HG03457 (cell line): ENCODE measurements at regions not wholly inside any gene's neighbourhood (a gene's known extent, or its start where the extent isn't known, plus 50 kb on each side); places are given as distances from the start of the nearest gene placed in this dataset.
"Not testable (repeated sequence)": the region's sequence is repeated elsewhere in the genome, so short reads cannot be mapped to it uniquely, and the experiment has no call there.

ENCODE experiments used
- ATAC-seq: cut with Tn5 transposase; IDR thresholded peaks from one replicate; pipeline ENCODE4 v1.9.1; 2021; ENCODE audit warnings: moderate number of reproducible peaks; ENCODE audit not compliant: unreplicated experiment

DNA sequence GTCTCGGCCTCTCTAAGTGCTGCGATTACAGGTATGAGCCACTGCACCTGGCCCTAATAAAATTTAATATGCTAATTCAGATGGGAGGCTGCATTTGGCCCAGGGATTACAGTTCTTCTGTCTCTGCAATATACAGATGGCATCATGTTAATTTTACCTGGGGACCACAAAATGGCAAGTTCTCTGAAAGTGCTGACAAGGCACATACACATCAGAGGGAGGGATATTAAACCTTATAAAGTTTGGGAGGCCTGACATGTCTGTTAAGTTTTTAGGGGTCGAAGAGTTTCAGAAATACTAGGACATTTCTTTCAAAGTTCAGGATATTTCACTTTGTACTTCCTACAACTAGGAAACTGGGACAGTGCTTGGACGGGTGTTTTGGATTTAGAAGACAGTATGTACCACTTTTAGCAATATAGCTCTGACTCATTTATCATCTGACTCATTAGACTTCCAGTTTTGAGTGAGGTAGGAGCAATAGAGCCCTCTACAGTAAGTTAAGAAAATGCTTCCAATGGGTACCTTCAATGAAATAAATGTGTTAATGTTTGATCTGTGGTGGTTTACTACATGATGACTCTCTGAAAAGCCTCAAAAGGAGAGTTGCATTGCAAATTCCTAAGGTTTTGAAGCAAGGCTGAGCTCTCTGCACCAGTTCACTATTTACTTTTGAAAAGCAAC, 981.0 kb upstream of the HS3ST1 start:
- no peak for ATAC-seq

DNA sequence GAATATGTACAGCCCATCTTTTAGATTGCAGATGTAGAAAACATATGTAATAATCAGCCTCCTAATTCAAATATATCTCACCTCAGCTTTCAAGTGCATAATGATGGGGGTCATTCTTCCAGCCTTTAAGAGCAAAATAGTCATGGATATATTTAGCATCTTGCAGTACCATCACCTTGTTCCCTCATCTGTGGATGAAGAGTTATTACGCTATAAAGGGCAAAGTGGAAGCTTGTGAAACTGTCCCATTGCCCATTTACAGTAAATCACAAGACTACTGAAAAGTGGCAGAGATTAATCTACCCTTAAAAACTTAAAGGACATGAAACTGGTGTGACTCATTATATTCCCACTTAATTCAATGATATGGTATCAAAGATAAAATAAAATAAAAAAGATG, 979.7 kb upstream of the HS3ST1 start:
- no peak for ATAC-seq

DNA sequence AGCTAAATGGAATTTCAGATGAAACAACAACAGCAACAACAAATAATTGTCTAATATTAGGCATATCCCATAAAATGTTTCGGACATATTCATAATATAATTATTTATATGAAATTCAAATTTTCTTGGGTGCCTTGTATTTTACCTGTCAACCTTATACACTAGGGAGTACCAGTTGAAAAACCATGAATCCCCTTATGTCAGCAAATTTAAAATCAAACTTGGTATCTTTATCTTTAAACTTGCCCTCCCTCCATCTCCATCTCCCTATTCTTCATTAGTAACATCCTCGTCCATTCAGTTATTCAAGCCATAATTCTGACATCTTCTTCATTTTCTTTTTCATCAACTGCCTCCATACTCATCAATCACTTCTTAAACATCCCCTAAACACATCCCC, 974.5 kb upstream of the HS3ST1 start:
- ATAC-seq, result no peak

DNA sequence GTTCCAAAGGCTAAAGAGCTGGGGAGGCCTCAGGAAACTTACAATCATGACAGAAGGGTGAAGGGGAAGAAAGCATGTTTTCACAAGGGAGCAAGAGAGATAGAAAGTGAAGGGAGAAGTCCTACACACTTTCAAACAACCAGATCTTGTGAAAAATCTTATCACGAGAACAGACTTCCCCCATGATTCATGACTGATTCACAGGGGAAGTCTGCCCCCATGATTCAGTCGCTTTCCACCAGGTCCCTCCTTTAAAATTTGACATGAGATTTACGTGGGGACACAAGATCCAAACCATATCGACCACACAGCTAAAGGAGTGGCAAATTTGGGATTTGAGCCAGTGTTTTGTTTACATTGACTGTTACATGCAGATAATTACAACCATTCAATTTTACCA, 971.1 kb upstream of the HS3ST1 start:
- no peak for ATAC-seq

DNA sequence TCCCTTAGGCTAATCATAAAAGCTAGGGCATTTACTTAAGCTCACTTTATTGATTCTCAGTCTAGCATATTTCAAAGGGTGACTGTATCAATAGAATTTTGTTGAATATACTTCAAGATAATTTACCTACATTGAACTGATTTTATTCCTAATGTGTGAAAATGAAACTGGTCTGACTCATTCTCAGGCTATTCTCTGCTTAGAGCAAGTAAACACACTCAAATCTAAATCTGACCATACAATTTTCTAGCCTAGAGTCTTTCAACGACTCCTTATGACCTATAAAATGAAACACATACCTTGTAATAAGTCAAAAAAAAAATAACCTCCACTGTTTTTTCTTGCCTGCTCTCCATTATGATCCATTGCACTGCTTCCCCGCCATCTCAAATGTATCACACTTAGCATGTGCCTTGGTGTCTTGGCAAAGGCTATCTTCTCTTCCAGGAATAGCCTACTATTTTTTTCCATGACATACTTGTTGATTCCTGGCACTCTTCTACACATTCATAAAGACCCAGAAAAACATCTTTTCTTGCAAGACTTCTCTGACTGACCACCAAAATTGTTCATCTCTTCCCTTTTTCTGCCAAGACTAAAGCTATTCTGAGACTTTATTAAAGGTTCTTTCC, 965.1 kb upstream of the HS3ST1 start:
- ATAC-seq, result no peak

DNA sequence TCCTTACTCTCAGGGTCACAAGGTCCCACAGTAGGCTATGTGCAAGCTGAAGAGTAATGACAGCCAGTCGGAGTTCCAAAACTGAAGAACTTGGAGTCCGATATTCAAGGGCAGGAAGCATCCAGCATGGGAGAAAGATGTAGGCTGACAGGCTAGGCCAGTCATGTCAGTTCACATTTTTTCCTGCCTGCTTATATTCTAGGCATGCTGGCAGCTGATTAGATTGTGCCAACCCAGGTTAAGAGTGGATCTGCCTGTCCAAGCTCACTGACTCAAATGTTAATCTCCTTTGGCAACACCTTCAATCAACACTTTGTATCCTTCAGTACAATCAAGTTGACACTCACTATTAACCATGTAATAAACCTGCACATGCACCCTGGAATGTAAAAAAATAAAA, 960.9 kb upstream of the HS3ST1 start:
- ATAC-seq, result no peak

DNA sequence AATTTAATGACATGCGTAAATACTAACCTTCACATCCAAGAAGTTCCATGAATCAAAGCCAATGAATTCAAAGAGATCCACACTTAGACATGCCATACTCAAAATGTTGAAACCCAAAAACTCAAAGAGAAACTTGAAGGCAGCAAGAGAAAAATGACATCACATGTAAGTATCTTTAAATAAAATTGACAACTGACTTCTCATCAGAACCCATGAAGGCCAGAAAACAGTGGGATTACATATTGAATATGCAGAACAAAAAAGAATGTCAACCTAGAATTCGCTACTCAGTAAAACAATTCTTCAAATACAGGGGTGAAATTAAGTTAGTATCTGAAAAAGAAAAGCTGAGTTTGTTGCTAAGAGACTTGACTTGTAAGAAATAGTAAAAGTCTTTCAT, 953.9 kb upstream of the HS3ST1 start:
- ATAC-seq, result no peak

DNA sequence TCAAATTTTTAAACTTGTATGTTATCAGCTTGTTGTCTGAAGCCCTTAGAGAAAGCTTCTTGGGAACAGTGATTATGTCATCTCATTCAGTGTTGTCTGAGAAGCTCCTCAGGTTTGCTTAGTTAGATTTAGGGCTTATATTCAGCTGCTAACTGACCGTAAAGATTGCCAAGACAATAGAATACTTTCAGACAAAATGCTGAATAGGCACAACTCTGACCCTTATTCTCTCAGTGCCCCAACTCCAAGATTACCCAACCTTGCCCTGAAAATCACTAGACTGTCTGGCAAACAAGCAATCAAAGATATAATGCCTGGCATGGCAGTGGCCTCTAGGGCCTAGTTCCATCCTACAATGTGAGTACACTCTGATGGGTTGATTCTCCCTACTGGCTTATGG, 950.5 kb upstream of the HS3ST1 start:
- ATAC-seq, result no peak

DNA sequence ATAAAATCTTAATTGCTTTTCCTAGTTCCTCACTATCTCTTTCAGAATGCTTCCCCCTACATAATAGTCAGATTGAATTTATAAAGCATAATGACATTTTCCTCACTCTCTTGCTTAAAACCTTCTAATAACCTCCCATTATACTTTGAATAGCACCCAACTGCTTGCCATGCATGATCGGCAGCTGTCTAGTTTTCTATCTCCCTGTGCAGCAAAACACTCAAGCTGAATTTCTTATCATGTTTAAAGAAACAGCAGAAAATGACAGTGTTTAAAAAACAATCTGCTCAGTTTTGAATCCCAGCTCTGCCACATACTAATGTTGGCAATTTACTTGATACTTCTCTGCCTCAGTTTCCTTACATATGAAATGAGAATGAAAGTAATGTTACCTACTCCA, 947.1 kb upstream of the HS3ST1 start:
- no peak for ATAC-seq

DNA sequence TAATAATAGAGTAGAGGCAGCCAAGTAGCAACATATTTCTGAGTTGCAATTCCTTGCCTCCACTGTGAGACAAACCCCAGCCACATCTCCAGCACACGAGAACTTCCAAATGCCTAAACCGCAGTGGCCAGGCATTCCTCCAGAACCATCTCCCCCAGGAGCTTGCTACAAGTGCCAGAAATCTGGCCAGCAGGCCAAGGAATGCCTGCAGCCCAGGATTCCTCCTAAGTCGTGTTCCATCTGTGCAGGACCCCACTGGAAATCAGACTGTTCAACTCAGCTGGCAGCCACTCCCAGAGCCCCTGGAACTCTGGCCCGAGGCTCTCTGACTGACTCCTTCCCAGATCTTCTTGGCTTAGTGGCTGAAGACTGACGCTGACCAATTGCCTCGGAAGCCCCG, 937.2 kb upstream of the HS3ST1 start:
- not testable (repeated sequence) for ATAC-seq

DNA sequence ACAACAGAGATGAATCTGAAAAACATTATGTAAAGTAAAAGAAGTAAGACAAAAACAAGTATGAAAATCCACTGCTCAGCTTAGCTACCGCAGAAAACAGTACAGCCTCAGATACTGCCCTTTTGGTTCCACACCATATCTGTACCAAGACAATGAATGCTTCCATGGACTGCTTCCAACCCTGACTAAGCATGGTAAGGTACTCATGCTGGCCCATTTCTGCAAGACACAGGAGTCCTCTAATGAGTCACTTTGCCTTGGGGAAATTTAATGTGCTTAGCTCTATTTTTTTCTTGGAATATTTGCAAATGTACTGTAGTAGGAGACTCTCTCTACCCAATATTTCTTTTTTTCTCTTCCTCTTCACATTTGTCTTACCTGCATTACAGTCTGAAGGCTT, 931.7 kb upstream of the HS3ST1 start:
- no peak for ATAC-seq

DNA sequence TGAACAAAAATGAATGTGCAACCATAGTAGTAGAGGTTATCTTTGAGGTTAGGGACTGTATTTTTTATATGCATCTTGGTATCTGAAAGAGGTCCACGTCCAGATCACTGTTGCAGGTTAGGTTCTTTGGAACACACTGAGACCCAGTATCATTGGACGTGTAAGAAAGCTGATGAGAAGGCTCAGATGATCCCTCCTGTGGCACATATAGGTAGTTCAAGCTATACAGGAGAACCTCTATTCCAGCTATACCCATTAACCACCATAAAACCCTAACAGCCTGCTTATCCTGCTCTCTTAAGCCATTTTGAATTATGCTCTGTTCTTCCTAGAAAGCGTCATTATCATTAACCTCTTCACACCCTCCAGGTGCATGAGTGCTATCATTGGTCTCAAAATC, 930.7 kb upstream of the HS3ST1 start:
- ATAC-seq, result no peak

DNA sequence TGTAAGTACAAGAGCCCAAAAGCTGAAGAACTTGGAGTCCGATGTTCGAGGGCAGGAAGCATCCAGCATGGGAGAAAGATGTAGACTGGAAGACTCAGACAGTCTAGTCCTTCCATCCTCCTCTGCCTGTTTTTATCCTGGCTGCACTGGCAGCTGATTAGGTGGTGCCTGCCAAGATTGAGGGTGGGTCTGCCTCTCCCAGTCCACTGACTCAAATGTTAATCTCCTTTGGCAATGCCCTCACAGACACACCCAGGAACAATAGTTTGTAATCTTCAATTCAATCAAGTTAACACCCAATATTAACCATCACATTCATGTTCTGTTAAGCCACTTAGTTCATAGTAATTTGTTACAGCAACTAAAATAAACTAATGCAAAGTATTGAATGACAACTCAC, 904.4 kb upstream of the HS3ST1 start:
- not testable (repeated sequence) for ATAC-seq

DNA sequence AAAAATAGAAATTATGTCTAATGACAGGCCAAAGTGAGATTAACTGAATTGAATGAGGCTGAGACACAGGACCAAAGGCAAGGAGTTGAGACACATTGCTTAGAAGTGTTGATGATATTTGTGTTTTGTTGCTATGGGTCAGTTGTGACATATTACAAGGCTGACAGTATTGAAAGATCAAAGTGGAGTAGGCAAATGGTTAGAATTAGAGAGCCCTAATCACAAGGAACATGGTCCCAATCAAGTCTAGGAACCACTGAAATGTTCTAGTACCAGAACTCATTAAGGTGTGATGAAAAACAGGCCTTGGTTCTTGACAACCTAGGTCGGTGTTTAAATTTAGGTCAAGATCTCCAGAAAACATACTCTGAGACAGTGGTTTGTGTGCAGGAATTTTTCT, 896.3 kb upstream of the HS3ST1 start:
- no peak for ATAC-seq

DNA sequence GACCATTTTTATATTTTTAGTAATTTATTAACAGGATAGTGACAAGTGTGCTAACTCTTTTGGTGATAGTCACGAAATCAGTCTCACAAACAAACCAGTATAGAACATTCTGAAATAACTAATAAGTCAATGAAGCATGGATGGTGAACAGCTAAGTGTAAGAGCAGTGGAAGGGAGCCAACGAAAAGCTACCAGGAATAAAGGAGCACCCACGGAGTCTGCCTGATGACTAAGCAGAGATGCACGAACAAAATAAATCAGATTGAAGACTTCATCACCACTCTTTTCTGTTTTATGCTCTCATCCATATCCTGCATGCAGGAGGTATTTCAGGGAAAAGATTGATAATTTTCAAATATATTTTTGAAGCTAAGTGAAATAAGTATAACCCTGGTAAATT, 891.1 kb upstream of the HS3ST1 start:
- ATAC-seq, result no peak

DNA sequence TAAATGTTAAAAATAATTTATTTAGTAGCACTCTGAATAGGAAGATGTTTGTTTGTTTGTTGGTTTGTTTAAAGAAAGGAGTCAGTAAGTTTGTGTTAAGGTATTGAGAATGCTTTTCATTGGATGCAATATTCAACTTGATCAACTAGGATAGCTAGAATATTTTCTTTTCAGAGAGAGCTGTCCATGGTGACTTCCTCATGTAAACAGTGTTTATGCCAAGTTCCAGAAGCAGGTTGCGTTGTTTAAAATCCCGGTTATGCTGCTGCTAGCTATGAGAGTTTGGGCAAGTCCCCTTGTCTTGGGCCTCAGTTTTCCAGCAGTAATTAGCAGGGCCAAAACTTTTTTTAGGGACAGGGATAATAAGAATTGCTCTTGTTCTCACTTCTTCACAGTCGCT, 876.2 kb upstream of the HS3ST1 start:
- no peak for ATAC-seq

DNA sequence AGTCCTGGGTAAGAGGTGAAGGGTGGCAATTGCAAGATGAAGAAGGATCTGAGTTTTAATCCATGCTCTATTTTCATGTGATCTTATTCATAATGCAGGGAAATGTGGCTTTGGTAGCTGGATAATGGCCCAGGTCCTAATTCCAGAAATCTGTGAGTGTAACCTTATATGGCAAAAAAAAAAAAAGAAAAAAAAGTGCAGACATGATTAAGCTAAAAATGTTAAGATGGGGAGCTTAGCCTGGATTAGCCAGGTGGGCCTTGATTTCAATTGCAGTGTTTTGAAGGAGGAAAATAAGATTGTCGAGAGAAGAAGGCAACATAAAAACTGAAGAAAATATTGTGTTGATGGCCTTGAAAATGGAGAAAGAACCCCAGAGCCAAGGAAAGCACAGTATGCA, 867.7 kb upstream of the HS3ST1 start:
- no peak for ATAC-seq

DNA sequence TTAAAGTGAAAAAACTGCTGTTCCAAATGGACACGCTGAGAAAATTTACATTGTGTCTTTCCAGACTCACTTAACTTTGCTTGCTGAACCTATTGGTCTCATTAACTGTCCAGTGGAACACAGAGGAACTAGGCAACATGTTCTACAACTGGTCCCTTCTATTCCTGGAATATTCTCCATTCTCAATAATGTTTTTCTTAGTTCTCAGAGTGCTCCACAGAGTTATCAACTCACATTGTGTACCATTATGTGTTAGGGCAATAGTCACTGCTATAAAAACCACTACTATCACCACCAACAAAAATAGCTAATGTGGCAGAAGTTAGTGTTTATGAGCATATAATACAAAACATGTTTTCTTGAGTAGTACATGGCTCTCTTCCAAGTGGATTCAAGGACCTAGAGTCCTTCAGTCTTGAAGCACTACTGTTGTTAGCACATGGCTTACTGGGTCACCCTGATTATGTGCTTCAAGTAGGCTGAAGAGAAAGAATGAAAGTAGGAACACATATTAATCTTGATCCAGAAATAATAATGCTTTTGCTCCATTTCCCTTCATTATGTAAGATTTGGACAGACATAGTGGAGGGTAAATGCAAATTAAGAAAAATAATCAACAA, 865.3 kb upstream of the HS3ST1 start:
- no peak for ATAC-seq

DNA sequence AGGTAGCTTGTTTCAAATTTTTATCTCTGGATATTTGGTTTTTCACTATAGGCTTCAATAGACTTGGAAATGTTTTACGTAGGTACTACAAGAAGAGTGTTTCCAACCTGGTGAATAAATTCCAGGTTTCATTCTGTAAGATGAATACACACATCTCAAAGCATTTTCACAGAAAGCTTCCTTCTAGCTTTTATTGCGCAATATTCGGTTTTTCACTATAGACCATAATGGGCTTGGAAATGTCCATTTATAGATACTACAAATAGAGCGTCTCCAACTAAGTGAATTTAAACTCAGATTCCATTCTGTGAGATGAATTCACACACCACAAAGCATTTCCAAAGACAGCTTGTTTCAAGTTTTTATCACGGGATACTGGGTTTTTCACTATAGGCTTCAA, 857.7 kb upstream of the HS3ST1 start:
- ATAC-seq, result no peak

DNA sequence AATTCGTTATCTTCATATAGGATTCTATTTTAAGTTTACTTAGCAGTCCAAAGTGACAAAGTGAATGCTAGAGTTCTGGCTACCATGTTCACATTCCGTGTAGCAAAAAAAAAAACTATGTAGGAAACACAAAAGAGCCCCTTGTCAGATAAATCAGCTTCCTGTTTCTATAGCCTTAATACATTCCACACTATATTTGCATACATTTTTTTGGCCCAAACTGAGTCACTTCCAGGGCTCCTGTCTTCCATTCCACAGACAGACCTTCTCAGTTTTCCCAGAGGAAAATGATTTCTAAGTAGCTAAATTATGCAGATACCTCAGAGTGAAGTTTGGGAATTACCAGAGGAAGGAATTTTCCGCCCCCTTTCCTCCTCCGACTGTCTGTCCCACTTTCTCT, 841.9 kb upstream of the HS3ST1 start:
- no peak for ATAC-seq

DNA sequence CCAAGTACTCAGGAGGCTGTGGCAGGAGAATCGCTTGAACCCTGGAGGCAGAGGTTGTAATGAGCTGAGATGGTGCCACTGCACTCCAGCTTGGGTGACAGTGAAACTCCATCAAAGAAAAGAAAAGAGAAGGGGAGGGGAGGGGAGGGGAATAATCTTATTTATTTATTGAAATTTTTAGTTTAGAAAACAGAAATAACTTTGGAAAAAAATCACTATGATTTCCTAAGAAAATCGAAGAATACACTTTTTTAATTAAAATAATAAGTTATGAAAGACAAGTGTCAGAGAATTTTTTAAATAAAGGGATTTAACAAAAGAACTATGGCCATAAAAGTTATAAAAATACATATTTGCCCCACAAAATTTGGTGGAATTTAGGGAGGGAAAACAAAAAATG, 836.9 kb upstream of the HS3ST1 start:
- ATAC-seq, result no peak

DNA sequence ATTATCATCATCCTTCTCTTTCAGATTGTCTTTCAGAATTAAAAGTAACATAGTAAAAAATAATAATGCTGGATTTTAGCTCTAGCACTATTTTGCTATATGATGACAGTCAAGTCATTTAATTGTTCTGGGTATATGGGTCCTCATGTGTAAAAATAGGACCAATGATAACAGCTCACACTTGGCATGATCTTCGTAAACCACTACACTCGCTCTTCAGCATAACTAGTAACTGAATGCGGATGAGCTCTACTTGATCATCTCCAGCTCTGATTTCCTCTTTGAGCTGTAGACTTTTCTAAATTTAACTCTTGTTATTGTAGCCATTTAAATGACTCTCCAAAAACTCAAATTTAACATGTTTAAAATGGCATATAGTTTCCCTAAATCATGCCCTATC, 831.8 kb upstream of the HS3ST1 start:
- no peak for ATAC-seq

DNA sequence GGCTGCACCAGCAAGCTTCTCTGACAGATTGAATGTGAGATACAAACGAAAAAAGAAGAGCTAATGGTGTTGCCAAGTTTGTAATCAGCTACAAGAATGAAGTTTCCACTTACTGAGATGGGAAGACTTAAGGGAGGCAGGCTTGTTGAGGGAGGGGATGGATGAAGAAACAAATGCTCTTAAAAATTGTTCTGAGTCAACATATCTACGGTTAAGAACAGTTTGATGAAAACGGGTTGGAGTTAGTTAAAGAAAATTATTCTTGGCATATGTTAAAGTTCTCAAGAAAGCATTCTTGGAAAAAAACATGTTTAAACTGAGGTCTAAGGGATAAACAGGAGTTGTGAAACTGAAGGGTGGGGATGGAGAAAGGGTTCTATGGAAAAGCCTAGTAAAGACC, 816.3 kb upstream of the HS3ST1 start:
- no peak for ATAC-seq
